ENCODE measurements at regions not wholly inside any gene's neighbourhood (a gene's known extent, or its start where the extent isn't known, plus 50 kb on each side); places are given as distances from the start of the nearest gene placed in this dataset.

- FAIRE-seq (no peak), ATAC-seq (no peak), DNase-seq (ENCODE audit: low read depth in 1 of 2, low spot score in 1 of 2) (no peak)
- WGBS (ENCODE audit: missing lambda C conversion rate) = 7% methylated on average over 4 of the region's 4 CpGs
- Histone ChIP-seq H3K9me3 (0 out of 3 replicates have a peak, but pooled peaks cover 3% of the 10 kb centered on the region), H3K4me1 (no peaks in the 10 kb centered on the region), H3K4me3 (no peak overlapping the region), H3K27ac (no peak overlapping the region), H3K4me2 (no peak overlapping the region)
- CTCF ChIA-PET = interaction anchor here (1.6 kb wide), 1 partner anchor 12 kb away, joined by 3 read pairs; no protein-coding TSS in a partner anchor
- POLR2A ChIA-PET = no interaction called here
- TF ChIP-seq JUNB (IDR thresholded peaks at IDR 0.05) = no peak
- TF ChIP-seq, protein P1, sequence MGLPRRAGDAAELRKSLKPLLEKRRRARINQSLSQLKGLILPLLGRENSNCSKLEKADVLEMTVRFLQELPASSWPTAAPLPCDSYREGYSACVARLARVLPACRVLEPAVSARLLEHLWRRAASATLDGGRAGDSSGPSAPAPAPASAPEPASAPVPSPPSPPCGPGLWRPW (IDR thresholded peaks at IDR 0.05) = no peak
- TF ChIP-seq BHLHE40 (IDR thresholded peaks at IDR 0.05; ENCODE audit: low read depth, low read length) = no peak
- TF ChIP-seq, protein P2, sequence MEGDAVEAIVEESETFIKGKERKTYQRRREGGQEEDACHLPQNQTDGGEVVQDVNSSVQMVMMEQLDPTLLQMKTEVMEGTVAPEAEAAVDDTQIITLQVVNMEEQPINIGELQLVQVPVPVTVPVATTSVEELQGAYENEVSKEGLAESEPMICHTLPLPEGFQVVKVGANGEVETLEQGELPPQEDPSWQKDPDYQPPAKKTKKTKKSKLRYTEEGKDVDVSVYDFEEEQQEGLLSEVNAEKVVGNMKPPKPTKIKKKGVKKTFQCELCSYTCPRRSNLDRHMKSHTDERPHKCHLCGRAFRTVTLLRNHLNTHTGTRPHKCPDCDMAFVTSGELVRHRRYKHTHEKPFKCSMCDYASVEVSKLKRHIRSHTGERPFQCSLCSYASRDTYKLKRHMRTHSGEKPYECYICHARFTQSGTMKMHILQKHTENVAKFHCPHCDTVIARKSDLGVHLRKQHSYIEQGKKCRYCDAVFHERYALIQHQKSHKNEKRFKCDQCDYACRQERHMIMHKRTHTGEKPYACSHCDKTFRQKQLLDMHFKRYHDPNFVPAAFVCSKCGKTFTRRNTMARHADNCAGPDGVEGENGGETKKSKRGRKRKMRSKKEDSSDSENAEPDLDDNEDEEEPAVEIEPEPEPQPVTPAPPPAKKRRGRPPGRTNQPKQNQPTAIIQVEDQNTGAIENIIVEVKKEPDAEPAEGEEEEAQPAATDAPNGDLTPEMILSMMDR (IDR thresholded peaks at IDR 0.05) = no peak
- TF ChIP-seq ATOH8 (CRISPR knock-in tag; IDR thresholded peaks at IDR 0.05; ENCODE audit: low read depth) = no peak
- TF ChIP-seq ELK1 (IDR thresholded peaks at IDR 0.05; ENCODE audit: low read depth, low read length) = no peak
- no peak for TF ChIP-seq HOXB5 (CRISPR knock-in tag; IDR thresholded peaks at IDR 0.05)
Measured at GRCh38 chr20:6882561-6883291, 115.2 kb downstream of the BMP2 start.

DNA sequence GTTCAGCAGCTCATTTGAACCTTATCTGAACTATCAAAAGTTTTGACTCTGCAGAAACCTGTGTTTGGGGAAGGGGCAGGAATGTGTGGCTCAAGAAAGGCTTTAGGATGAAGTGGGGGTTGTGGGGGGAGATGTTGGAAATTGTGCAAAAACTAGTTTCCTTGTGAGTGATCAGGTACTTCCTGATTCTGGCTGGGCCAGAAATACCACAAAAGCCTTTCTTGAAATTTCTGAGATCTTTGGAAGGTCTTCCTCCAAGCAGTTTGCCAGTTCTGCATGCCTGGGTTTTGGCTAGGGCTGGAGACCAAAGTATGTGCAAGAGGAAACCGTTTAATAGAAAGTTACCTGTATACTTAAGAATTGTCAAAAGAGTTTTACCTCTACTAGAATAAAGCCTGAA is 116.6 kb downstream of the BMP2 start:
- WGBS (ENCODE audit: missing lambda C conversion rate) = 5% methylated on average over 1 of the region's 1 CpG
- POLR2A ChIA-PET = no interaction called here
- ATAC-seq (no peak), FAIRE-seq (no peak), DNase-seq (ENCODE audit: low read depth in 1 of 2, low spot score in 1 of 2) (no peak)
- H3K4me2 ChIP-seq = no peak overlapping the region
- CTCF ChIA-PET = no interaction called here
- H3K9me3 ChIP-seq = 0 out of 3 replicates have a peak, but pooled peaks cover 6% of the 10 kb centered on the region
- no peak overlapping the region for H3K4me3 ChIP-seq
- no peak for TF ChIP-seq BHLHE40 (IDR thresholded peaks at IDR 0.05; ENCODE audit: low read depth, low read length)
- H3K27ac ChIP-seq = no peak overlapping the region
- H3K4me1 ChIP-seq = no peaks in the 10 kb centered on the region

- ChIA-PET POLR2A (interaction anchor here (0.6 kb wide), 1 partner anchor 222 kb away, joined by 3 read pairs; no protein-coding TSS in a partner anchor), CTCF (interaction anchor here (0.8 to 2.1 kb wide), 2 partner anchors 9 to 18 kb away, joined by 3 to 6 read pairs; no protein-coding TSS in a partner anchor)
- 0 out of 3 replicates have a peak, but pooled peaks cover 3% of the 10 kb centered on the region for H3K9me3 ChIP-seq
- 38% methylated on average over 8 of the region's 8 CpGs for WGBS (ENCODE audit: missing lambda C conversion rate)
- ATAC-seq (no peak), DNase-seq (ENCODE audit: low read depth in 1 of 2, low spot score in 1 of 2) (no peak), FAIRE-seq (no peak)
- TF ChIP-seq HOXB13 (CRISPR knock-in tag; IDR thresholded peaks at IDR 0.05; ENCODE audit: low read depth) (no peak), CHD2 (IDR thresholded peaks at IDR 0.05; ENCODE audit: low read length, partially characterized antibody) (no peak), RAD21 (conservative IDR thresholded peaks at IDR 0.05 in 1 of 2, IDR thresholded peaks at IDR 0.05 in 1 of 2) (no peak), EP300 (IDR thresholded peaks at IDR 0.05) (no peak), POLR2AphosphoS2 (conservative IDR thresholded peaks at IDR 0.05; ENCODE audit: low read length) (no peak), MYC (IDR thresholded peaks at IDR 0.05; ENCODE audit: borderline replicate concordance, low read length) (no peak), USF2 (IDR thresholded peaks at IDR 0.05) (no peak), HOXA7 (CRISPR knock-in tag; IDR thresholded peaks at IDR 0.05) (no peak), NR3C1 (IDR thresholded peaks at IDR 0.05) (no peak)
- TF ChIP-seq, protein P1 (IDR thresholded peaks at IDR 0.05) = no peak
- H3K4me3 ChIP-seq = no peak overlapping the region
- H3K27ac ChIP-seq = no peak overlapping the region
- no peak overlapping the region for H3K4me2 ChIP-seq
- H3K4me1 ChIP-seq = no peaks in the 10 kb centered on the region
Measured at GRCh38 chr20:6886065-6886729, 118.7 kb downstream of the BMP2 start.

Data from A549 (cell line).